Natural killer cell (primary cell): ENCODE measurements at regions not wholly inside any gene's neighbourhood (a gene's known extent, or its start where the extent isn't known, plus 50 kb on each side); places are given as distances from the start of the nearest gene placed in this dataset.
"Not testable (repeated sequence)": the region's sequence is repeated elsewhere in the genome, so short reads cannot be mapped to it uniquely, and the experiment has no call there.

ENCODE experiments used
- ATAC-seq, 3 donors: fragments of 150-1000 bp in 2 of 3; fragments of 200-7000 bp in 1 of 3; cut with Tn5 transposase; 1 replicate in 1 of 3; 2 replicates in 2 of 3; pipeline ENCODE4 v1.10.0; 2021; ENCODE audit warnings: mild to moderate bottlenecking in 2 of 3, moderate library complexity in 2 of 3
- DNase-seq, 2 donors: peaks; one replicate each; pipeline versions ENCODE4 v3.0.0 to v3.0.0-alpha.2; 2013 to 2021; ENCODE audit warnings: mixed read lengths in 1 of 2
- H3K27ac ChIP-seq: one replicate; pipeline ENCODE4 v1.5.1; 2013; ENCODE audit warnings: mild to moderate bottlenecking, low read length
- H3K27me3 ChIP-seq: one replicate; pipeline ENCODE4 v1.6.1; 2013; ENCODE audit warnings: low read length; ENCODE audit not compliant: control insufficient read depth, insufficient read depth
- H3K36me3 ChIP-seq: one replicate; pipeline ENCODE4 v1.6.1; 2013; ENCODE audit warnings: low read length; ENCODE audit not compliant: control insufficient read depth, insufficient read depth
- H3K4me1 ChIP-seq: one replicate; pipeline ENCODE4 v1.6.1; 2013; ENCODE audit warnings: low read length; ENCODE audit not compliant: control insufficient read depth, insufficient read depth
- H3K4me3 ChIP-seq: one replicate; pipeline ENCODE4 v1.5.1; 2013; ENCODE audit warnings: low read length
- H3K9me3 ChIP-seq: one replicate; pipeline ENCODE4 v1.6.1; 2013; ENCODE audit warnings: low read length; ENCODE audit not compliant: control insufficient read depth, insufficient read depth
- H3K27ac Mint-ChIP-seq, 2 donors: one replicate each; pipeline ENCODE4 v1.8.0; 2022; ENCODE audit warnings: mild to moderate bottlenecking in 2 of 2, mixed read lengths in 2 of 2, moderate library complexity in 1 of 2
- H3K27me3 Mint-ChIP-seq, 2 donors: one replicate each; pipeline ENCODE4 v1.8.0; 2022; ENCODE audit warnings: low read depth in 2 of 2, mixed read lengths in 2 of 2
- H3K36me3 Mint-ChIP-seq: one replicate; pipeline ENCODE4 v1.8.0; 2022; ENCODE audit warnings: mixed read lengths
- H3K4me1 Mint-ChIP-seq, 2 donors: one replicate each; pipeline ENCODE4 v1.8.0; 2022; ENCODE audit warnings: mixed read lengths in 2 of 2
- H3K4me3 Mint-ChIP-seq: one replicate; pipeline ENCODE4 v1.8.0; 2022; ENCODE audit warnings: mild to moderate bottlenecking, moderate library complexity, mixed read lengths
- H3K9me3 Mint-ChIP-seq, 2 donors: one replicate each; pipeline ENCODE4 v1.8.0; 2022; ENCODE audit warnings: mixed read lengths in 2 of 2
- WGBS: methylation state at CpG from one replicate; pipeline ENCODE4 v1.1.7; 2013; ENCODE audit warnings: missing lambda C conversion rate; ENCODE audit not compliant: insufficient coverage; 5-methylcytosine and 5-hydroxymethylcytosine counted together
- intact Hi-C: fragments of 100-400 bp; cut with micrococcal nuclease; formaldehyde crosslinking; loops from one replicate; pipeline ENCODE4 v1.14.2; 2022
- TF ChIP-seq, protein P1 (sequence below): fragments of 200-600 bp; IDR thresholded peaks from one replicate; pipeline ENCODE4 v1.8.0; 2022; ENCODE audit warnings: antibody characterized with exemption

DNA sequence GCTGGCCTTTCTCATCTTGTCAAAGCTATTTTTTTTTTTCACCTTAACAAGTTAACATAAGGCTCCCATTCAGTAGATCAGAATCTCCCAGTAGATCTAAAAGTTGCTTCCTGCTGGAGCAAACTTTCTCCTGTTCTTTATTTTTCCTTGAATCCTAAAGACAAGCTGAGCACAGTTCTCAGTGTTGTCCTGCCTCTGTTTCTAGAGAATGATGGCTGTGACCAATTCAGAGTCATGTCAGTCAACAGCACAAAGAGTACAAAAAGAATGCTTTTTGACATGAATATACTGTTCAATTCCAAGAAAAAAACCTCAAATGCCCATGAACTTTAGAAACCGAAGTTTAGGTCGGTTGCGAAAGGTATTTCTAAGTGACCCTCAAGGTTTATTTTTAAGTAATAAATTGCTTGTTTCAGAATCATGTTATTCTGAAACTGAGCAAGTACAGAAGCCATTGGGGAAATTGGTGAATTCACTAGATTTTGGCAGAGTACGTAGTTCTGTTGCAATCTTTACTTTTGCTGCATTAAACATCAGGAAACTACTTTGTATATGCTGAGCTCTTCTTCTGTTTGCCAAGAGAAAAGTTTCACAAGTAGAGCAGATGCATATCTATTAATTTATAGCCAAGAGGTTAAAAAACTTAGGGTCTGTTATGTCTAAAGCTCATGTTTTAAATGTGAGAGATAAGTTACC, 161.7 kb upstream of the RPS23 start:
- H3K27me3 Mint-ChIP-seq: peaks cover 0 to 2% of the 10 kb centered on the region in 2 donors
- DNase-seq (no peak), ATAC-seq (no peak)
- Histone ChIP-seq H3K27me3 (no peaks in the 10 kb centered on the region), H3K27ac (no peak overlapping the region), H3K36me3 (no peaks in the 10 kb centered on the region), H3K4me3 (no peak overlapping the region), H3K9me3 (no peaks in the 10 kb centered on the region), H3K4me1 (no peaks in the 10 kb centered on the region)
- no peak overlapping the region for H3K27ac Mint-ChIP-seq
- no peaks in the 10 kb centered on the region for H3K36me3 Mint-ChIP-seq
- TF ChIP-seq, protein P1, sequence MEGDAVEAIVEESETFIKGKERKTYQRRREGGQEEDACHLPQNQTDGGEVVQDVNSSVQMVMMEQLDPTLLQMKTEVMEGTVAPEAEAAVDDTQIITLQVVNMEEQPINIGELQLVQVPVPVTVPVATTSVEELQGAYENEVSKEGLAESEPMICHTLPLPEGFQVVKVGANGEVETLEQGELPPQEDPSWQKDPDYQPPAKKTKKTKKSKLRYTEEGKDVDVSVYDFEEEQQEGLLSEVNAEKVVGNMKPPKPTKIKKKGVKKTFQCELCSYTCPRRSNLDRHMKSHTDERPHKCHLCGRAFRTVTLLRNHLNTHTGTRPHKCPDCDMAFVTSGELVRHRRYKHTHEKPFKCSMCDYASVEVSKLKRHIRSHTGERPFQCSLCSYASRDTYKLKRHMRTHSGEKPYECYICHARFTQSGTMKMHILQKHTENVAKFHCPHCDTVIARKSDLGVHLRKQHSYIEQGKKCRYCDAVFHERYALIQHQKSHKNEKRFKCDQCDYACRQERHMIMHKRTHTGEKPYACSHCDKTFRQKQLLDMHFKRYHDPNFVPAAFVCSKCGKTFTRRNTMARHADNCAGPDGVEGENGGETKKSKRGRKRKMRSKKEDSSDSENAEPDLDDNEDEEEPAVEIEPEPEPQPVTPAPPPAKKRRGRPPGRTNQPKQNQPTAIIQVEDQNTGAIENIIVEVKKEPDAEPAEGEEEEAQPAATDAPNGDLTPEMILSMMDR: no peak
- peaks cover 0 to 2% of the 10 kb centered on the region in 2 donors for H3K9me3 Mint-ChIP-seq
- 62% methylated on average over 3 of the region's 4 CpGs for WGBS
- intact Hi-C loops: no loop called here
- H3K4me1 Mint-ChIP-seq: no peaks in the 10 kb centered on the region
- H3K4me3 Mint-ChIP-seq: no peak overlapping the region

DNA sequence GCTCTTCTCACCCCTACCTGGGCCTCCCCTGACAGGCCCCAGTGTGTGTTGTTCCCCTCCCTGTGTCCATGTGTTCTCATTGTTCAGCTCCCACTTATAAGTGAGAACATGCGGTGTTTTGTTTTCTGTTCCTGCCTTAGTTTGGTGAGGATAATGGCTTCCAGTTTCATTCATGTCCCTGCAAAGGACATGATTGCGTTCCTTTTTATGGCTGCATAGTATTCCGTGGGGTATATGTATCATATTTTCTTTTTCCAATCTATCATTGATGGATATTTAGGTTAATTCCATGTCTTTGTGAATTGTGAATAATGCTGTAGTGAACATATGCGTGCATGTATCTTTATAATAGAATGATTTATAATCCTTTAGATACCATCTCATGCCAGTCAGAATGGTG, 159.4 kb upstream of the RPS23 start:
- H3K4me3 Mint-ChIP-seq, H3K9me3 Mint-ChIP-seq, H3K4me1 ChIP-seq, DNase-seq, H3K36me3 ChIP-seq, H3K27me3 ChIP-seq, H3K27ac ChIP-seq, H3K27ac Mint-ChIP-seq, intact Hi-C loops, H3K4me1 Mint-ChIP-seq, H3K36me3 Mint-ChIP-seq, H3K4me3 ChIP-seq, H3K27me3 Mint-ChIP-seq, H3K9me3 ChIP-seq, ATAC-seq: not testable (repeated sequence)
- WGBS: 100% methylated on average over 1 of the region's 4 CpGs

DNA sequence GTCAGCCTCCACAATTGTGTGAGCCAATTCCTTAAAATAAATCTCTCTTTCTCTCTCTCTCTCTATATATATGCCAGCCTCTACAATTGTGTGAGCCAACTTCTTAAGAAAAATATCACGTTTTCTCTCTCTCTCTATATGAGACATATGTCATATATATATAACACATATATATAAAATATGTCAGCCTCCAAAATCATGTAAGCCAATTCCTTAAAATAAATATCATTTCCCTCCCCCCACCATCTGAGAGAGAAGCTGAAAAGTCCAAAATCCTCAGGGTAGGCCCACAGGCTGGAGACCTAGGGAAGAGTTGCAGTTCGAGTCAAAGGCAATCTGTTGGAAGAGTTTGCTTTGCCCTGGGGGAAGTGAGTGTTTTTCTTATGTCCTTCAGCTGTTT, 158.1 kb upstream of the RPS23 start:
- H3K9me3 Mint-ChIP-seq: peaks cover 0 to 4% of the 10 kb centered on the region in 2 donors

DNA sequence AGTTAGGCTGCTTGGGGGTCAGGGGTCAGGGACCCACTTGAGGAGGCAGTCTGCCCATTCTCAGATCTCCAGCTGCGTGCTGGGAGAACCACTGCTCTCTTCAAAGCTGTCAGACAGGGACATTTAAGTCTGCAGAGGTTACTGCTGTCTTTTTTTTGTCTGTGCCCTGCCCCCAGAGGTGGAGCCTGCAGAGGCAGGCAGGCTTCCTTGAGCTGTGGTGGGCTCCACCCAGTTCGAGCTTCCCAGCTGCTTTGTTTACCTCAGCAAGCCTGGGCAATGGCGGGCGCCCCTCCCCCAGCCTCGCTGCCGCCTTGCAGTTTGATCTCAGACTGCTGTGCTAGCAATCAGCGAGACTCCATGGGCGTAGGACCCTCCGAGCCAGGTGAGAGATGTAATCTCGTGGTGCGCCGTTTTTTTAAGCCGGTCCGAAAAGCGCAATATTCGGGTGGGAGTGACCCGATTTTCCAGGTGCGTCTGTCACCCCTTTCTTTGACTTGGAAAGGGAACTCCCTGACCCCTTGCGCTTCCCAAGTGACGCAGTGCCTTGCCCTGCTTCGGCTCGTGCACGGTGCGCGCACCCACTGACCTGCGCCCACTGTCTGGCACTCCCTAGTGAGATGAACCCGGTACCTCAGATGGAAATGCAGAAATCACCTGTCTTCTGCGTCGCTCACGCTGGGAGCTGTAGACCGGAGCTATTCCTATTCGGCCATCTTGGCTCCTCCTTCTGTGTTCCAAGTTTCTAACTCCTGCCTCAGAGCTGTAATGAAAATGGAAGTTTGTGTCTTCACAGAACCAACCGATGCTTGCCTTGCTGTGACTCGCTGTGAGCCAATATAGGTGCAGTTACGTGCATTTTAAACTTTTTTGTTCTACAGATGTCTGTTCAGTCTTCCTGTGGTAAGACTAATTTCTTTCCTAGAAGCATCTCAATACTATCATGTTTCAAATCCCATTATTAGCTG, 156.8 kb upstream of the RPS23 start:
- 94% methylated on average over 22 of the region's 35 CpGs for WGBS
- DNase-seq, H3K4me3 Mint-ChIP-seq, H3K27ac Mint-ChIP-seq, H3K4me1 ChIP-seq, H3K4me1 Mint-ChIP-seq, H3K9me3 ChIP-seq, intact Hi-C loops, H3K27me3 ChIP-seq, ATAC-seq, H3K4me3 ChIP-seq, H3K9me3 Mint-ChIP-seq, H3K36me3 Mint-ChIP-seq, H3K27ac ChIP-seq, H3K27me3 Mint-ChIP-seq, H3K36me3 ChIP-seq: not testable (repeated sequence)

More for the DNA sequence above, 158.1 kb upstream of the RPS23 start:
- Mint-ChIP-seq H3K27ac (no peak overlapping the region), H3K27me3 (peaks cover 0 to 7% of the 10 kb centered on the region in 2 donors), H3K4me3 (no peak overlapping the region), H3K36me3 (no peaks in the 10 kb centered on the region), H3K4me1 (no peaks in the 10 kb centered on the region)
- DNase-seq: no peak
- H3K27me3 ChIP-seq: no peaks in the 10 kb centered on the region
- no peaks in the 10 kb centered on the region for H3K36me3 ChIP-seq
- no peak overlapping the region for H3K27ac ChIP-seq
- no peak overlapping the region for H3K4me3 ChIP-seq
- H3K9me3 ChIP-seq: no peaks in the 10 kb centered on the region
- ATAC-seq: no peak
- no peaks in the 10 kb centered on the region for H3K4me1 ChIP-seq
- intact Hi-C loops: no loop called here
- TF ChIP-seq, protein P1: no peak
- WGBS: 75% methylated on average over 1 of the region's 2 CpGs
